IMR-90 (cell line): ENCODE measurements at regions not wholly inside any gene's neighbourhood (a gene's known extent, or its start where the extent isn't known, plus 50 kb on each side); places are given as distances from the start of the nearest gene placed in this dataset.

Source experiments
- ATAC-seq: fragments of 200-7000 bp; cut with Tn5 transposase; 2 replicates; pipeline ENCODE4 v1.9.1; 2020; ENCODE audit warnings: low read depth, mild to moderate bottlenecking, moderate library complexity
- BruUV-seq: library from RNA; stranded (reverse); fragments of 400-500 nt; replicated peaks from 2 replicates; lab custom pipeline; 2021; lab: Mats Ljungman, UMichigan
- CTCF ChIA-PET: fragments of 300-600 bp; formaldehyde crosslinking; extraction: SDS; loops from one replicate; lab custom pipeline; 2021; ENCODE audit warnings: antibody characterized with exemption; lab: Yijun Ruan, JAX
- POLR2A ChIA-PET: fragments of 300-600 bp; sonication (Branson Sonifier 250); formaldehyde crosslinking; loops from one replicate; lab custom pipeline; 2022; ENCODE audit warnings: antibody characterized with exemption; ENCODE audit not compliant: unreplicated experiment; lab: Charles Lee
- DNase-seq: peaks from one replicate; pipeline ENCODE4 v3.0.0; 2013
- H2AFZ ChIP-seq: replicated peaks from 2 replicates; pipeline ENCODE3; 2013; ENCODE audit warnings: low read length, mild to moderate bottlenecking; ENCODE audit not compliant: poor library complexity
- H2AK5ac ChIP-seq: 2 replicates; pipeline ENCODE4 v1.6.1; 2013; ENCODE audit warnings: low read depth, low read length, inconsistent platforms
- H2AK9ac ChIP-seq: replicated peaks from 2 replicates; pipeline ENCODE3; 2013; ENCODE audit warnings: mild to moderate bottlenecking, low read depth, low read length, moderate library complexity; ENCODE audit not compliant: poor library complexity
- H2BK120ac ChIP-seq: 2 replicates; pipeline ENCODE4 v1.6.1; 2013; ENCODE audit warnings: low read depth, low read length, inconsistent platforms
- H2BK15ac ChIP-seq: 3 replicates; pipeline ENCODE4 v1.6.1; 2013; ENCODE audit warnings: low read depth, low read length, inconsistent platforms
- H2BK20ac ChIP-seq: 2 replicates; pipeline ENCODE4 v1.6.1; 2013; ENCODE audit warnings: low read depth, mild to moderate bottlenecking, inconsistent platforms, low read length, moderate library complexity
- H2BK5ac ChIP-seq: 2 replicates; pipeline ENCODE4 v1.6.1; 2013; ENCODE audit warnings: mild to moderate bottlenecking, low read depth, low read length, inconsistent platforms; ENCODE audit not compliant: poor library complexity, severe bottlenecking
- H3K14ac ChIP-seq: replicated peaks from 2 replicates; pipeline ENCODE4 v1.6.1; 2013; ENCODE audit warnings: low read depth, low read length, inconsistent platforms
- H3K18ac ChIP-seq: 2 replicates; pipeline ENCODE4 v1.6.1; 2013; ENCODE audit warnings: low read depth, low read length, control low read depth
- H3K23ac ChIP-seq: 2 replicates; pipeline ENCODE4 v1.6.1; 2013; ENCODE audit warnings: low read depth, low read length, inconsistent platforms
- H3K27ac ChIP-seq: 2 replicates; pipeline ENCODE4 v1.5.1; 2013; ENCODE audit warnings: mild to moderate bottlenecking, control low read depth, low read length; ENCODE audit not compliant: insufficient read depth
- H3K27me3 ChIP-seq: 2 replicates; pipeline ENCODE4 v1.6.1; 2013; ENCODE audit warnings: low read length; ENCODE audit not compliant: control insufficient read depth, insufficient read depth
- H3K36me3 ChIP-seq: 2 replicates; pipeline ENCODE4 v1.6.1; 2013; ENCODE audit warnings: low read length, mixed read lengths; ENCODE audit not compliant: control insufficient read depth, insufficient read depth
- H3K4ac ChIP-seq: 2 replicates; pipeline ENCODE4 v1.6.1; 2013; ENCODE audit warnings: low read depth, low read length, inconsistent platforms
- H3K4me1 ChIP-seq: 2 replicates; pipeline ENCODE4 v1.6.1; 2013; ENCODE audit warnings: low read length, mixed read lengths; ENCODE audit not compliant: control insufficient read depth, insufficient read depth
- H3K4me2 ChIP-seq: 2 replicates; pipeline ENCODE4 v1.6.1; 2013; ENCODE audit warnings: low read depth, mild to moderate bottlenecking, control low read depth, low read length, moderate library complexity
- H3K4me3 ChIP-seq: 2 replicates; pipeline ENCODE4 v1.5.1; 2013; ENCODE audit warnings: low read depth, mild to moderate bottlenecking, control low read depth, low read length, moderate library complexity; ENCODE audit not compliant: insufficient read depth
- H3K56ac ChIP-seq: 2 replicates; pipeline ENCODE4 v1.6.1; 2013; ENCODE audit warnings: low read length, inconsistent platforms; ENCODE audit not compliant: insufficient read depth; ENCODE audit errors: extremely low read depth
- H3K79me1 ChIP-seq, 2 experiments: 2 replicates each; pipeline ENCODE4 v1.6.1; 2013; ENCODE audit warnings: low read length in 2 of 2, inconsistent platforms in 1 of 2, low read depth in 1 of 2
- H3K9ac ChIP-seq: 2 replicates; pipeline ENCODE4 v1.6.1; 2013; ENCODE audit warnings: low read depth, low read length, control low read depth
- H3K9me1 ChIP-seq: 2 replicates; pipeline ENCODE4 v1.6.1; 2013; ENCODE audit warnings: low read length, inconsistent platforms; ENCODE audit not compliant: insufficient read depth
- H3K9me3 ChIP-seq: 2 replicates; pipeline ENCODE4 v1.6.1; 2013; ENCODE audit warnings: low read length; ENCODE audit not compliant: control insufficient read depth, insufficient read depth
- H4K20me1 ChIP-seq: 2 replicates; pipeline ENCODE4 v1.6.1; 2013; ENCODE audit warnings: low read length, inconsistent platforms; ENCODE audit not compliant: insufficient read depth
- H4K5ac ChIP-seq: 2 replicates; pipeline ENCODE4 v1.6.1; 2013; ENCODE audit warnings: mild to moderate bottlenecking, low read depth, low read length, control low read depth
- H4K8ac ChIP-seq, 2 experiments: 2 replicates each; pipeline ENCODE4 v1.6.1; 2013; ENCODE audit warnings: low read depth in 2 of 2, low read length in 2 of 2, control low read depth in 1 of 2, inconsistent platforms in 1 of 2
- H4K91ac ChIP-seq: 2 replicates; pipeline ENCODE4 v1.6.1; 2013; ENCODE audit warnings: low read depth, low read length, inconsistent platforms; ENCODE audit not compliant: insufficient read depth
- CEBPB ChIP-seq: IDR thresholded peaks from 2 replicates; pipeline ENCODE4 v1.6.1; 2012; ENCODE audit warnings: low read depth, low read length, improper control_type of control experiment
- FOS ChIP-seq: fragments of 150-350 bp; IDR thresholded peaks from 2 replicates; pipeline ENCODE4 v1.6.1; 2016; ENCODE audit warnings: low read depth, low read length
- POLR2A ChIP-seq: IDR thresholded peaks from 2 replicates; pipeline ENCODE4 v1.6.1; 2012; ENCODE audit warnings: mild to moderate bottlenecking, low read depth, low read length
- SMC3 ChIP-seq: fragments of 150-350 bp; IDR thresholded peaks from 2 replicates; pipeline ENCODE4 v1.6.1; 2016; ENCODE audit warnings: low read depth, mild to moderate bottlenecking, antibody characterized with exemption, low read length, moderate library complexity
- WGBS, 2 experiments: methylation state at CpG; one replicate each; pipeline versions ENCODE4 v1.1.5 to v1.1.7; 2013; ENCODE audit warnings: missing lambda C conversion rate in 2 of 2; ENCODE audit not compliant: insufficient read length in 1 of 2; ENCODE audit errors: extremely low coverage in 2 of 2; 5-methylcytosine and 5-hydroxymethylcytosine counted together
- dilution Hi-C: fragments of 300-500 bp; cut with HindIII; formaldehyde crosslinking; loops from one replicate; pipeline ENCODE4 v1.14.3; 2018; ENCODE audit warnings: low sequenced_read_pairs; ENCODE audit not compliant: unreplicated experiment
- in situ Hi-C: fragments of 300-500 bp; cut with MboI; formaldehyde crosslinking; loops from 3 replicates; pipeline ENCODE4 v1.14.3; 2019; ENCODE audit warnings: low sequenced_read_pairs, inconsistent platforms, mixed read lengths
- intact Hi-C: fragments of 100-400 bp; cut with micrococcal nuclease; formaldehyde crosslinking; loops from 2 replicates; pipeline ENCODE4 v1.10.0; 2022

- peak; percentile 52; the same call in 1 of the 2 replicates for TF ChIP-seq POLR2A
These were observed 119.3 kb upstream of the RBBP8 start (continued) for GRCh38 chr18:22813648-22814328.

- dilution Hi-C loops (no loop called here), in situ Hi-C loops (loop anchor here (10.0 kb wide), 1 partner anchor 600 kb away; no protein-coding TSS in a partner anchor), intact Hi-C loops (loop anchor here (10.0 kb wide), 1 partner anchor 600 kb away; no protein-coding TSS in a partner anchor)
- ChIA-PET POLR2A (no interaction called here), CTCF (interaction anchor here (0.6 to 1.5 kb wide), 6 partner anchors 13 to 170 kb away, joined by 3 to 13 read pairs (median 3); no protein-coding TSS in a partner anchor)
- Histone ChIP-seq H3K9me3 (no peaks in the 10 kb centered on the region), H2BK5ac (no peak overlapping the region), H3K9me1 (no peaks in the 10 kb centered on the region), H4K8ac (no peak overlapping the region), H3K36me3 (no peaks in the 10 kb centered on the region), H3K4me2 (no peak overlapping the region), H3K18ac (no peak overlapping the region), H4K91ac (no peak overlapping the region), H3K14ac (no peak overlapping the region), H2AK5ac (no peak overlapping the region), H2AFZ (no peak overlapping the region), H2BK120ac (no peak overlapping the region), H3K23ac (no peak overlapping the region), H3K4me3 (no peak overlapping the region), H4K5ac (no peak overlapping the region), H3K4me1 (no peaks in the 10 kb centered on the region), H2BK20ac (no peak overlapping the region), H2BK15ac (no peak overlapping the region), H3K27me3 (no peaks in the 10 kb centered on the region), H3K27ac (no peak overlapping the region), H3K9ac (no peak overlapping the region), H3K56ac (no peak overlapping the region), H4K20me1 (no peaks in the 10 kb centered on the region), H3K79me1 (no peaks in the 10 kb centered on the region), H2AK9ac (no peak overlapping the region), H3K4ac (no peak overlapping the region)
- ATAC-seq (no peak), DNase-seq (no peak)
- WGBS, 2 experiments, result no CpG with 5 or more reads among the region's 4 CpGs
- BruUV-seq, result no TSS peak
- TF ChIP-seq FOS (no peak), SMC3 (no peak), CEBPB (no peak)
These were observed 118.8 kb upstream of the RBBP8 start for GRCh38 chr18:22814329-22814703.
